ENCODE measurements at regions not wholly inside any gene's neighbourhood (a gene's known extent, or its start where the extent isn't known, plus 50 kb on each side); places are given as distances from the start of the nearest gene placed in this dataset.

DNA sequence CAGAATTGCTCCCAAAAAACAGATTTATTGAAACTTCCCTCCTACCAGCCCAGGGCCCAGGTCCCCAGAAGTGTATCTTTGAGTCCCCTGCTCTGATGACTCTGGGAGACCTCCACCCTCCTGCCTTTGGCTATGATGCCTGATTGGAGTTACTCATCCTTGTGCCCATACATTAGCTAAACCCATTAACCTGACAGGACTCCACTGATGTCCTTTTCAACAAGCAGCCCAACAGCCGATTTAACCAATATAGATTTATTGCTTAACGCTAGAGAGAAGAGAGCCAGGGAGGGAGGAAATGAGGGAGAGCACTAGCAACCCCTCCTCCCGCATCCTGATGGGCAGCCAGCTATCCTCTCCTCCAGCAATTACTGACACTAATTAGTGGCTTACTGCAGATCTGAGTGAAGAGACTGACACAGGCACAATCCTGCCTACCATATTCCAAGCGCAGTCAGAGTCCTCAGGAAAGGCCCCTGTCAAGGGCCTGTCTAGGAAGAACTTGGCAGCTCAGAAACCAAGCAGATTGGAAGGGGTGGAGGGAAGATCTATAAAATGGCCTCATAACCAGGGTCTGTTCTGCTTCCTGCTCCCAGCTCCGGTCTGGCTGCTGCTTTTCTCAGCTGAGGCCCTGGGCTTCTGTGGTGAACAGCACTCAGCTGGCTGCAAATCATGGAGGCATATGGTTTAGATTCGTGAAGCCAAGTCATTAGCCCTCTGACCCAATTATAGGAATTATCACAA, 484.5 kb upstream of the DAB1 start:
- TF ChIP-seq, protein P1, sequence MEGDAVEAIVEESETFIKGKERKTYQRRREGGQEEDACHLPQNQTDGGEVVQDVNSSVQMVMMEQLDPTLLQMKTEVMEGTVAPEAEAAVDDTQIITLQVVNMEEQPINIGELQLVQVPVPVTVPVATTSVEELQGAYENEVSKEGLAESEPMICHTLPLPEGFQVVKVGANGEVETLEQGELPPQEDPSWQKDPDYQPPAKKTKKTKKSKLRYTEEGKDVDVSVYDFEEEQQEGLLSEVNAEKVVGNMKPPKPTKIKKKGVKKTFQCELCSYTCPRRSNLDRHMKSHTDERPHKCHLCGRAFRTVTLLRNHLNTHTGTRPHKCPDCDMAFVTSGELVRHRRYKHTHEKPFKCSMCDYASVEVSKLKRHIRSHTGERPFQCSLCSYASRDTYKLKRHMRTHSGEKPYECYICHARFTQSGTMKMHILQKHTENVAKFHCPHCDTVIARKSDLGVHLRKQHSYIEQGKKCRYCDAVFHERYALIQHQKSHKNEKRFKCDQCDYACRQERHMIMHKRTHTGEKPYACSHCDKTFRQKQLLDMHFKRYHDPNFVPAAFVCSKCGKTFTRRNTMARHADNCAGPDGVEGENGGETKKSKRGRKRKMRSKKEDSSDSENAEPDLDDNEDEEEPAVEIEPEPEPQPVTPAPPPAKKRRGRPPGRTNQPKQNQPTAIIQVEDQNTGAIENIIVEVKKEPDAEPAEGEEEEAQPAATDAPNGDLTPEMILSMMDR (IDR thresholded peaks at IDR 0.05; ENCODE audit: low read depth, low read length, missing control alignments) = no peak
- DNase-seq (ENCODE audit: low read depth) = no peak
- in situ Hi-C loops (cut with HindIII; ENCODE audit: low sequenced_read_pairs) = no loop called here
- no peak overlapping the region for H3K4me3 ChIP-seq (ENCODE audit: low read depth, low read length)

- TF ChIP-seq, protein P1 (IDR thresholded peaks at IDR 0.05; ENCODE audit: low read depth, low read length, missing control alignments) = no peak
- no peak for DNase-seq (ENCODE audit: low read depth)
- in situ Hi-C loops (cut with HindIII; ENCODE audit: low sequenced_read_pairs) = no loop called here
- H3K4me3 ChIP-seq (ENCODE audit: low read depth, low read length) = no peak overlapping the region
Measured at GRCh38 chr1:57901208-57901919, 477.5 kb upstream of the DAB1 start.

DNA sequence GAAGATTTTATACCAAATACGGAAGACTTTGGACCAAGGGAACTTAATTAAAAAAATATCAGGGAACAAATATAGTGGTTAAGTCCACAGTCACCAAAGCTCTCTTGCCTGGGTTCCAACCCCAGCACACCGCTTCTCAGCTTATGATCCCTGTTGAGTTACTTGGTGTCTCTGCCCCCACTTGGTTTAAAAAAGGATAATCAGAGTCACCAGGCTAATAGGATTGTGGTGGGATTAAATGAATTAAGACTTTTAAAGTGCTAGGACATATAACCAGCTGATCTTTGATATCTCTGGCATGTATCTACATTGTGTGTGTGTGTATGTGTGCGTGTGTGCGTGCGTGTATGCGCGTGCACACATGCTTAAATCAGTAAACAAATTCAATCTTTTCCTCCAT, 474.7 kb upstream of the DAB1 start:
- no peak for DNase-seq (ENCODE audit: low read depth)
- in situ Hi-C loops (cut with HindIII; ENCODE audit: low sequenced_read_pairs) = loop anchor here (5.0 kb wide), 1 partner anchor 34 kb away; no protein-coding TSS in a partner anchor
- TF ChIP-seq, protein P1 (IDR thresholded peaks at IDR 0.05; ENCODE audit: low read depth, low read length, missing control alignments) = no peak
- H3K4me3 ChIP-seq (ENCODE audit: low read depth, low read length) = no peak overlapping the region

GRCh38 chr1:57897581-57897980, 473.7 kb upstream of the DAB1 start:
- H3K4me3 ChIP-seq (ENCODE audit: low read depth, low read length) = no peak overlapping the region
- no peak for DNase-seq (ENCODE audit: low read depth)
- in situ Hi-C loops (cut with HindIII; ENCODE audit: low sequenced_read_pairs) = loop anchor here (5.0 kb wide), 1 partner anchor 35 kb away; no protein-coding TSS in a partner anchor
- TF ChIP-seq, protein P1 (IDR thresholded peaks at IDR 0.05; ENCODE audit: low read depth, low read length, missing control alignments) = no peak

DNA sequence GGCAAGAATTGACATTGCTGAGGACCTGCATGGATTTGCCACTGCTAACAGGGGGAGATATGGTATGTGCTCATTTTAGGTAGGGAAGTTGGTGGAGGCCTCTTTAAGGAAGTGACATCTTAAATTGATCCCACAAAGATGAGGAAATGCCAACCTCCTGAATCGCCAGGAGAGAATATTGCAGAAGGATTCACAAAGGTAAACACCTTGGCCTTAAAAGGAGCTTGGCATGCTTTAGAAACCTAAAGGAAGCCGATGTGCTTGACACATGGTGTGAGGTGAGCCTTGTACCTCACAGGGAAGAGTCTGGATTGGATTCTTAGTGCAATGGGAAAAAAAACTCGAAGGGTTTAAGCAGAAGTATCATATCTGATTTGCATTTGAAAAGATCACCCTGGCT, 470.5 kb upstream of the DAB1 start:
- in situ Hi-C loops (cut with HindIII; ENCODE audit: low sequenced_read_pairs) = no loop called here
- no peak for DNase-seq (ENCODE audit: low read depth)
- TF ChIP-seq, protein P1 (IDR thresholded peaks at IDR 0.05; ENCODE audit: low read depth, low read length, missing control alignments) = no peak
- no peak overlapping the region for H3K4me3 ChIP-seq (ENCODE audit: low read depth, low read length)

DNA sequence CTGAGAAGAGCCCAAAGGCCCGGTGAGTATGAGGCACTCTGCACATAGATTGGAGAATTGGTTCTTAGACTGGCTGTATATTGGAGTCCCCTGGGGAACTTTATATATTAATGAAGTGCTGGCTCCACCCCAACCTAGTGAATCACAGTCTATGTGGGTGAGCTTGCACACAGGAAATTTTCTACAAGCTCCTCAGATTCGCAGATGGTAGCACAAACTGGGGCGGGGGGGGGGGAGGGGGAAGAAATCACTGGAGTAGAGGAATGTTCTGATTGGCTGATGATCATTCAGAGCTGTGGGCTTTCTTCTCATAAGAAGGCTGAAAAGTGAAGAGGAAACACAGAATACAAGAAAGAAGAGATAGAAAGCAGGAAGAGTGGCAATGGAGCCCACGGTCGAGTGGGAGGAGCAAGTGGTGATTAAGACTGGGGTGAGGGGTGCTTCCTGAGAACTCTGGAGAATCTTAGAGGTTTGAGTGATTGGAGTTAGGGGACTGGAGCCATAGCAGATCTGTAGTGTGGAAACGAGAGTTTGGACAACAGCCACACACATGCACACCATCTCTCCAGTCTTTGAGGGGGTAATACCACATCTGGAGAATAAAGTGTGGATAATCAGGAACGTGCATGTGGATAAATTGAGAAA, 465.9 kb upstream of the DAB1 start:
- DNase-seq (ENCODE audit: low read depth) = peak; percentile 47
- TF ChIP-seq, protein P1 (IDR thresholded peaks at IDR 0.05; ENCODE audit: low read depth, low read length, missing control alignments) = no peak
- no peak overlapping the region for H3K4me3 ChIP-seq (ENCODE audit: low read depth, low read length)
- in situ Hi-C loops (cut with HindIII; ENCODE audit: low sequenced_read_pairs) = no loop called here

Data from astrocyte of the cerebellum (primary cell).